Neural cell (in vitro differentiated cells): ENCODE measurements at regions not wholly inside any gene's neighbourhood (a gene's known extent, or its start where the extent isn't known, plus 50 kb on each side); places are given as distances from the start of the nearest gene placed in this dataset.

Source experiments
- H2AFZ ChIP-seq: fragments of 200-600, 300-800 bp; sonication (generic), shearing (Covaris generic); 2 replicates; pipeline ENCODE4 v1.6.0; 2014; ENCODE audit warnings: low read depth, mild to moderate bottlenecking, antibody characterized with exemption, low read length, moderate library complexity
- H3F3A ChIP-seq: fragments of 200-600 bp; shearing (Covaris generic); 2 replicates; pipeline ENCODE4 v1.6.1; 2016; ENCODE audit warnings: mild to moderate bottlenecking, moderate library complexity, mixed read lengths, antibody characterized with exemption, low read length; ENCODE audit not compliant: insufficient read depth, poor library complexity, severe bottlenecking
- H3K27ac ChIP-seq: fragments of 200-600, 300-800 bp; sonication (generic), shearing (Covaris generic); 2 replicates; pipeline ENCODE4 v1.5.1; 2014; ENCODE audit warnings: mild to moderate bottlenecking, low read length, moderate library complexity
- H3K27me3 ChIP-seq: fragments of 300-800, 200-600 bp; sonication (generic), shearing (Covaris generic); 2 replicates; pipeline ENCODE4 v1.6.0; 2014; ENCODE audit warnings: mild to moderate bottlenecking, low read depth, low read length, moderate library complexity; ENCODE audit not compliant: insufficient read depth
- H3K36me3 ChIP-seq: fragments of 300-800, 200-600 bp; sonication (generic), shearing (Covaris generic); 2 replicates; pipeline ENCODE4 v1.5.1; 2014; ENCODE audit warnings: mild to moderate bottlenecking, antibody characterized with exemption, low read length, moderate library complexity; ENCODE audit not compliant: insufficient read depth
- H3K4me2 ChIP-seq: fragments of 300-800, 200-600 bp; sonication (generic), shearing (Covaris generic); 2 replicates; pipeline ENCODE4 v1.6.0; 2014; ENCODE audit warnings: mild to moderate bottlenecking, low read length
- H3K4me3 ChIP-seq: fragments of 300-800, 200-600 bp; sonication (generic), shearing (Covaris generic); 2 replicates; pipeline ENCODE4 v1.5.1; 2014; ENCODE audit warnings: mild to moderate bottlenecking, low read length, moderate library complexity
- H3K79me2 ChIP-seq: fragments of 200-600 bp; shearing (Covaris generic); replicated peaks from 2 replicates; pipeline ENCODE4 v1.6.0; 2014; ENCODE audit warnings: mild to moderate bottlenecking, low read length, moderate library complexity; ENCODE audit not compliant: insufficient read depth
- H3K9ac ChIP-seq: fragments of 300-800, 200-600 bp; sonication (generic), shearing (Covaris generic); 2 replicates; pipeline ENCODE4 v1.6.1; 2016; ENCODE audit warnings: mild to moderate bottlenecking, low read length, mixed read lengths
- H3K9me2 ChIP-seq: fragments of 200-600 bp; shearing (Covaris generic); 2 replicates; pipeline ENCODE4 v1.6.1; 2016; ENCODE audit warnings: mild to moderate bottlenecking, low read length, mixed read lengths; ENCODE audit not compliant: insufficient read depth
- H3K9me3 ChIP-seq: fragments of 200-600, 300-800 bp; sonication (generic), shearing (Covaris generic); 2 replicates; pipeline ENCODE4 v1.6.1; 2016; ENCODE audit warnings: mild to moderate bottlenecking, mixed run types, low read length, moderate library complexity, mixed read lengths
- H4K20me1 ChIP-seq: fragments of 200-600 bp; shearing (Covaris generic); 2 replicates; pipeline ENCODE4 v1.6.1; 2016; ENCODE audit warnings: mild to moderate bottlenecking, mixed run types; ENCODE audit not compliant: insufficient read depth
- CTCF ChIP-seq: fragments of 450-650 bp; IDR thresholded peaks from 2 replicates; pipeline ENCODE4 v1.5.1; 2014; ENCODE audit warnings: antibody characterized with exemption, mild to moderate bottlenecking, moderate library complexity; ENCODE audit not compliant: poor library complexity, severe bottlenecking
- EP300 ChIP-seq: fragments of 450-650 bp; conservative IDR thresholded peaks from 2 replicates; pipeline ENCODE4 v1.6.1; 2014; ENCODE audit warnings: antibody characterized with exemption, mild to moderate bottlenecking, moderate library complexity; ENCODE audit not compliant: poor library complexity, severe bottlenecking
- EZH2 ChIP-seq: fragments of 200-600, 300-800 bp; shearing (Covaris generic), sonication (generic); IDR thresholded peaks from 2 replicates; pipeline ENCODE4 v1.6.1; 2014; ENCODE audit warnings: antibody characterized with exemption, low read length, borderline replicate concordance, mild to moderate bottlenecking; ENCODE audit not compliant: insufficient read depth, poor library complexity, severe bottlenecking
- MXI1 ChIP-seq: fragments of 450-650 bp; conservative IDR thresholded peaks from 2 replicates; pipeline ENCODE4 v1.6.1; 2014; ENCODE audit warnings: antibody characterized with exemption, mild to moderate bottlenecking; ENCODE audit not compliant: poor library complexity, severe bottlenecking
- POLR2AphosphoS5 ChIP-seq: IDR thresholded peaks from 2 replicates; pipeline ENCODE4 v1.6.1; 2012
- RAD21 ChIP-seq: fragments of 450-650 bp; conservative IDR thresholded peaks from 2 replicates; pipeline ENCODE4 v1.6.1; 2014; ENCODE audit warnings: antibody characterized with exemption, mild to moderate bottlenecking, moderate library complexity
- REST ChIP-seq: IDR thresholded peaks from 2 replicates; pipeline ENCODE4 v1.6.1; 2012; ENCODE audit warnings: borderline replicate concordance
- SMC3 ChIP-seq: fragments of 450-650 bp; conservative IDR thresholded peaks from 2 replicates; pipeline ENCODE4 v1.6.1; 2014; ENCODE audit warnings: antibody characterized with exemption, mild to moderate bottlenecking, moderate library complexity; ENCODE audit not compliant: poor library complexity
- TAF1 ChIP-seq: IDR thresholded peaks from 2 replicates; pipeline ENCODE4 v1.6.1; 2012; ENCODE audit warnings: low read depth

- TF ChIP-seq EZH2 (no peak), POLR2AphosphoS5 (no peak)
These were observed 90.5 kb downstream of the RFLNA start (continued) for GRCh38 chr12:124385219-124385969.

- no peaks in the 10 kb centered on the region for H3K36me3 ChIP-seq
- no peak overlapping the region for H3K9ac ChIP-seq
- TF ChIP-seq CTCF = no peak
- no peak for TF ChIP-seq RAD21
- TF ChIP-seq POLR2AphosphoS5 = no peak
- TF ChIP-seq MXI1 = no peak
- TF ChIP-seq EP300 = no peak
- no peak for TF ChIP-seq EZH2
- TF ChIP-seq REST = no peak
- no peak for TF ChIP-seq SMC3
- TF ChIP-seq TAF1 = no peak
These were observed 89.5 kb downstream of the RFLNA start for GRCh38 chr12:124384299-124384894.

GRCh38 chr12:124383028-124383427, 88.1 kb downstream of the RFLNA start:
- TF ChIP-seq MXI1 (no peak), REST (no peak), SMC3 (no peak), RAD21 (no peak), EZH2 (no peak), POLR2AphosphoS5 (no peak), EP300 (no peak), CTCF (no peak), TAF1 (no peak)
- Histone ChIP-seq H3K9me2 (no peaks in the 10 kb centered on the region), H3K27ac (no peak overlapping the region), H3K79me2 (no peaks in the 10 kb centered on the region), H3K27me3 (no peaks in the 10 kb centered on the region), H3K4me3 (no peak overlapping the region), H3K9ac (no peak overlapping the region), H3K4me2 (no peak overlapping the region), H3K36me3 (no peaks in the 10 kb centered on the region), H2AFZ (no peak overlapping the region), H3K9me3 (no peaks in the 10 kb centered on the region), H4K20me1 (no peaks in the 10 kb centered on the region), H3F3A (no peaks in the 10 kb centered on the region)

More at GRCh38 chr12:124384299-124384894, 89.5 kb downstream of the RFLNA start:
- no peaks in the 10 kb centered on the region for H3F3A ChIP-seq
- H2AFZ ChIP-seq = no peak overlapping the region
- no peak overlapping the region for H3K4me3 ChIP-seq
- H3K27me3 ChIP-seq = no peaks in the 10 kb centered on the region
- no peak overlapping the region for H3K27ac ChIP-seq
- no peaks in the 10 kb centered on the region for H4K20me1 ChIP-seq
- H3K79me2 ChIP-seq = no peaks in the 10 kb centered on the region
- H3K9me3 ChIP-seq = no peaks in the 10 kb centered on the region
- no peak overlapping the region for H3K4me2 ChIP-seq
- no peaks in the 10 kb centered on the region for H3K9me2 ChIP-seq
